ENCODE measurements at regions not wholly inside any gene's neighbourhood (a gene's known extent, or its start where the extent isn't known, plus 50 kb on each side); places are given as distances from the start of the nearest gene placed in this dataset.

- Histone ChIP-seq H2BK15ac (ENCODE audit: low read length) (no peak overlapping the region), H4K91ac (ENCODE audit: low read depth, low read length, poor library complexity) (no peak overlapping the region), H3K9ac (ENCODE audit: low read depth, low read length, poor library complexity) (no peak overlapping the region), H3K9me3 (replicated peaks in 1 of 2; ENCODE audit: control insufficient read depth in 2 of 2, insufficient read depth in 1 of 2, low read depth in 1 of 2, low read length in 2 of 2) (no peaks in the 10 kb centered on the region), H3K79me1 (ENCODE audit: low read depth, low read length) (no peaks in the 10 kb centered on the region), H3K4me1 (ENCODE audit: control insufficient read depth in 2 of 2, insufficient read depth in 1 of 2, low read depth in 1 of 2, low read length in 2 of 2) (no peaks in the 10 kb centered on the region), H2BK12ac (ENCODE audit: low read length) (no peak overlapping the region), H3K27me3 (ENCODE audit: control insufficient read depth in 3 of 3, insufficient read depth in 3 of 3, low read depth in 1 of 3, low read length in 3 of 3) (no peaks in the 10 kb centered on the region), H4K8ac (ENCODE audit: low read depth, low read length) (no peak overlapping the region), H2BK5ac (ENCODE audit: low read length) (no peak overlapping the region), H3K4ac (ENCODE audit: low read length) (no peak overlapping the region), H2AFZ (ENCODE audit: low read length) (no peak overlapping the region), H3K18ac (ENCODE audit: low read length) (no peak overlapping the region), H3K4me2 (ENCODE audit: insufficient read depth, low read length, poor library complexity, severe bottlenecking) (no peak overlapping the region), H3K23ac (ENCODE audit: low read depth, low read length, poor library complexity) (no peak overlapping the region), H2AK5ac (ENCODE audit: low read depth, low read length) (no peak overlapping the region), H3K14ac (ENCODE audit: low read length) (no peak overlapping the region), H3K4me3 (ENCODE audit: low read length in 2 of 2) (no peak overlapping the region), H2BK120ac (ENCODE audit: low read depth, low read length) (no peak overlapping the region), H3K27ac (replicated peaks; ENCODE audit: low read length) (no peak overlapping the region), H3K36me3 (replicated peaks in 1 of 2; ENCODE audit: control insufficient read depth in 2 of 2, insufficient read depth in 2 of 2, low read length in 2 of 2) (no peaks in the 10 kb centered on the region)
- no CpG with 5 or more reads among the region's 2 CpGs for WGBS, 2 donors (ENCODE audit: extremely low coverage in 2 of 2, insufficient read length in 2 of 2, insufficient replicate concordance in 1 of 2)
- DNase-seq (ENCODE audit: low spot score): no peak
Observed at GRCh38 chr10:9645928-9646600, 1371.6 kb upstream of the CELF2 start.

GRCh38 chr10:9654261-9654660 lies 1363.4 kb upstream of the CELF2 start:
- Histone ChIP-seq H2BK15ac (ENCODE audit: low read length) (no peak overlapping the region), H3K9me3 (replicated peaks in 1 of 2; ENCODE audit: control insufficient read depth in 2 of 2, insufficient read depth in 1 of 2, low read depth in 1 of 2, low read length in 2 of 2) (no peaks in the 10 kb centered on the region), H4K8ac (ENCODE audit: low read depth, low read length) (no peak overlapping the region), H2BK5ac (ENCODE audit: low read length) (no peak overlapping the region), H3K4me1 (ENCODE audit: control insufficient read depth in 2 of 2, insufficient read depth in 1 of 2, low read depth in 1 of 2, low read length in 2 of 2) (peaks cover 0 to 2% of the 10 kb centered on the region in 2 donors), H3K27ac (replicated peaks; ENCODE audit: low read length) (no peak overlapping the region), H2BK12ac (ENCODE audit: low read length) (no peak overlapping the region), H3K9ac (ENCODE audit: low read depth, low read length, poor library complexity) (no peak overlapping the region), H3K36me3 (replicated peaks in 1 of 2; ENCODE audit: control insufficient read depth in 2 of 2, insufficient read depth in 2 of 2, low read length in 2 of 2) (no peaks in the 10 kb centered on the region), H3K4me3 (ENCODE audit: low read length in 2 of 2) (no peak overlapping the region), H2AFZ (ENCODE audit: low read length) (no peak overlapping the region), H3K4me2 (ENCODE audit: insufficient read depth, low read length, poor library complexity, severe bottlenecking) (no peak overlapping the region), H3K18ac (ENCODE audit: low read length) (no peak overlapping the region), H2BK120ac (ENCODE audit: low read depth, low read length) (no peak overlapping the region), H3K4ac (ENCODE audit: low read length) (no peak overlapping the region), H2AK5ac (ENCODE audit: low read depth, low read length) (no peak overlapping the region), H3K79me1 (ENCODE audit: low read depth, low read length) (no peaks in the 10 kb centered on the region), H3K23ac (ENCODE audit: low read depth, low read length, poor library complexity) (no peak overlapping the region), H3K27me3 (ENCODE audit: control insufficient read depth in 3 of 3, insufficient read depth in 3 of 3, low read depth in 1 of 3, low read length in 3 of 3) (no peaks in the 10 kb centered on the region), H3K14ac (ENCODE audit: low read length) (no peak overlapping the region), H4K91ac (ENCODE audit: low read depth, low read length, poor library complexity) (no peak overlapping the region)
- no peak for DNase-seq (ENCODE audit: low spot score)
- WGBS, 2 donors (ENCODE audit: extremely low coverage in 2 of 2, insufficient read length in 2 of 2, insufficient replicate concordance in 1 of 2): no CpG with 5 or more reads among the region's 3 CpGs

GRCh38 chr10:9656386-9656785 lies 1361.3 kb upstream of the CELF2 start:
- no peak overlapping the region for H2AK5ac ChIP-seq (ENCODE audit: low read depth, low read length)

GRCh38 chr10:9656996-9657395 lies 1360.7 kb upstream of the CELF2 start:
- Histone ChIP-seq H3K4ac (ENCODE audit: low read length) (no peak overlapping the region), H3K4me3 (ENCODE audit: low read length in 2 of 2) (no peak overlapping the region), H2AFZ (ENCODE audit: low read length) (no peak overlapping the region), H3K9ac (ENCODE audit: low read depth, low read length, poor library complexity) (no peak overlapping the region), H3K4me2 (ENCODE audit: insufficient read depth, low read length, poor library complexity, severe bottlenecking) (no peak overlapping the region), H2BK120ac (ENCODE audit: low read depth, low read length) (no peak overlapping the region), H2BK5ac (ENCODE audit: low read length) (no peak overlapping the region), H3K79me1 (ENCODE audit: low read depth, low read length) (no peaks in the 10 kb centered on the region), H3K36me3 (replicated peaks in 1 of 2; ENCODE audit: control insufficient read depth in 2 of 2, insufficient read depth in 2 of 2, low read length in 2 of 2) (no peaks in the 10 kb centered on the region), H2BK15ac (ENCODE audit: low read length) (no peak overlapping the region), H3K14ac (ENCODE audit: low read length) (no peak overlapping the region), H4K91ac (ENCODE audit: low read depth, low read length, poor library complexity) (no peak overlapping the region), H3K27ac (replicated peaks; ENCODE audit: low read length) (no peak overlapping the region), H3K4me1 (ENCODE audit: control insufficient read depth in 2 of 2, insufficient read depth in 1 of 2, low read depth in 1 of 2, low read length in 2 of 2) (peaks cover 0 to 2% of the 10 kb centered on the region in 2 donors), H2BK12ac (ENCODE audit: low read length) (no peak overlapping the region), H3K23ac (ENCODE audit: low read depth, low read length, poor library complexity) (no peak overlapping the region), H4K8ac (ENCODE audit: low read depth, low read length) (no peak overlapping the region), H3K27me3 (ENCODE audit: control insufficient read depth in 3 of 3, insufficient read depth in 3 of 3, low read depth in 1 of 3, low read length in 3 of 3) (no peaks in the 10 kb centered on the region), H2AK5ac (ENCODE audit: low read depth, low read length) (no peak overlapping the region), H3K9me3 (replicated peaks in 1 of 2; ENCODE audit: control insufficient read depth in 2 of 2, insufficient read depth in 1 of 2, low read depth in 1 of 2, low read length in 2 of 2) (no peaks in the 10 kb centered on the region), H3K18ac (ENCODE audit: low read length) (no peak overlapping the region)
- no CpG with 5 or more reads among the region's 1 CpG for WGBS, 2 donors (ENCODE audit: extremely low coverage in 2 of 2, insufficient read length in 2 of 2, insufficient replicate concordance in 1 of 2)
- DNase-seq (ENCODE audit: low spot score): no peak

More at GRCh38 chr10:9656386-9656785, 1361.3 kb upstream of the CELF2 start:
- no peak overlapping the region for H3K4me2 ChIP-seq (ENCODE audit: insufficient read depth, low read length, poor library complexity, severe bottlenecking)
- no peak overlapping the region for H2AFZ ChIP-seq (ENCODE audit: low read length)
- H3K36me3 ChIP-seq (replicated peaks in 1 of 2; ENCODE audit: control insufficient read depth in 2 of 2, insufficient read depth in 2 of 2, low read length in 2 of 2): no peaks in the 10 kb centered on the region
- no peak overlapping the region for H3K14ac ChIP-seq (ENCODE audit: low read length)
- peaks cover 0 to 2% of the 10 kb centered on the region in 2 donors for H3K4me1 ChIP-seq (ENCODE audit: control insufficient read depth in 2 of 2, insufficient read depth in 1 of 2, low read depth in 1 of 2, low read length in 2 of 2)
- H2BK12ac ChIP-seq (ENCODE audit: low read length): no peak overlapping the region
- no peak overlapping the region for H3K9ac ChIP-seq (ENCODE audit: low read depth, low read length, poor library complexity)
- no peak overlapping the region for H2BK120ac ChIP-seq (ENCODE audit: low read depth, low read length)
- DNase-seq (ENCODE audit: low spot score): no peak
- H3K79me1 ChIP-seq (ENCODE audit: low read depth, low read length): no peaks in the 10 kb centered on the region
- H3K27me3 ChIP-seq (ENCODE audit: control insufficient read depth in 3 of 3, insufficient read depth in 3 of 3, low read depth in 1 of 3, low read length in 3 of 3): no peaks in the 10 kb centered on the region
- no peak overlapping the region for H2BK5ac ChIP-seq (ENCODE audit: low read length)
- H3K27ac ChIP-seq (replicated peaks; ENCODE audit: low read length): no peak overlapping the region
- no peak overlapping the region for H3K4me3 ChIP-seq (ENCODE audit: low read length in 2 of 2)
- H2BK15ac ChIP-seq (ENCODE audit: low read length): no peak overlapping the region
- H3K9me3 ChIP-seq (replicated peaks in 1 of 2; ENCODE audit: control insufficient read depth in 2 of 2, insufficient read depth in 1 of 2, low read depth in 1 of 2, low read length in 2 of 2): no peaks in the 10 kb centered on the region
- H3K18ac ChIP-seq (ENCODE audit: low read length): no peak overlapping the region
- no peak overlapping the region for H4K91ac ChIP-seq (ENCODE audit: low read depth, low read length, poor library complexity)
- H3K4ac ChIP-seq (ENCODE audit: low read length): no peak overlapping the region
- H4K8ac ChIP-seq (ENCODE audit: low read depth, low read length): no peak overlapping the region
- H3K23ac ChIP-seq (ENCODE audit: low read depth, low read length, poor library complexity): no peak overlapping the region

All from neuronal stem cell (in vitro differentiated cells).